ENCODE measurements at regions not wholly inside any gene's neighbourhood (a gene's known extent, or its start where the extent isn't known, plus 50 kb on each side); places are given as distances from the start of the nearest gene placed in this dataset.

DNA sequence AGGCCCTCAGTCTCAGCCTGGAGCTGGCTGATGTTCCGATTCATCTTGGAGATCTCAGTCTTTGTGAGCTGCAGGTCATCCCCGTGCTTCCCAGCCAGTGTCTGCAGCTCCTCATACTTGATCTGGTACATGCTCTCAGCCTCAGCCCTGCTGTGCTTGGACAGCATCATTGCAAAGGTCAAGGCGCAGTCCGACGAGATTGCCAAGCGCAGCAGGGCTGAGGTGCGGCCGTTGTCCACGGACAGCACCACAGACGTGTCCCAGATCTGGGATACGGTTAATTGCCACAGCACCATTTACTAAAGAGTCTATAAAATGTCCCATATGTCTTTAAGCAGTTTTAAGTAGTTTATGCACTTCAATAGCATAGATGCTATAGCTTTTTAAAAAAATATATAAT lies 965.7 kb downstream of the FSCB start:
- H3K36me3 ChIP-seq (ENCODE audit: control insufficient read depth in 2 of 2, insufficient read depth in 2 of 2, low read length in 1 of 2): no peaks in the 10 kb centered on the region
- H3K9me3 ChIP-seq (ENCODE audit: control insufficient read depth in 2 of 2, insufficient read depth in 1 of 2, low read depth in 1 of 2, low read length in 1 of 2): peaks cover 2 to 8% of the 10 kb centered on the region in 2 donors
- H3K27ac ChIP-seq (ENCODE audit: low read depth in 2 of 2, low read length in 1 of 2): no peak overlapping the region
- H3K27me3 ChIP-seq (ENCODE audit: control insufficient read depth in 1 of 2, insufficient read depth in 2 of 2, low read length in 2 of 2): no peaks in the 10 kb centered on the region
- H3K4me1 ChIP-seq (ENCODE audit: control insufficient read depth in 2 of 2, insufficient read depth in 2 of 2, low read length in 1 of 2): no peaks in the 10 kb centered on the region
- 90 to 92% methylated on average over 11 of the region's 11 CpGs for WGBS, 2 donors
- H3K4me3 ChIP-seq (ENCODE audit: low read depth in 1 of 2, low read length in 2 of 2): no peak overlapping the region

DNA sequence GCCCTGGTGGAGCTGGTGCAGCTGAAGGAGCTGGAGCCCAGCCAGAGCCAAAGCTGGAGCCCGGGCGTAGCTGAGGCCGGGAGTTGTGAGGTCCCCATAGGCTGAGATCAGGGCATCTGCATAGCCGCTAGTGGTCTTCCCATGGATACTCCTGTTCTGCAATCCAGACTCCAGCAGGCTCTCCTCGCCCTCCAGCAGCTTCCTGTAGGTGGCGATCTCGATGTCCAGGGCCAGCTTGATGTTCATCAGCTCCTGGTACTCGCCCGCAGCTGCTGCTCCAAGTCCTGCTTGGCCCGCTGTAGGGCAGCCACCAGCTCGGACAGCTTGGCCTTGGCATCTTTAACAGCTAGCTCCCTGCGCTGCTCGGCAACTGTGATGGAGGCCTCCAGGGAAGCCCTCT lies 966.1 kb downstream of the FSCB start:
- Histone ChIP-seq H3K27ac (ENCODE audit: low read depth in 2 of 2, low read length in 1 of 2) (no peak overlapping the region), H3K9me3 (ENCODE audit: control insufficient read depth in 2 of 2, insufficient read depth in 1 of 2, low read depth in 1 of 2, low read length in 1 of 2) (peaks cover 2 to 8% of the 10 kb centered on the region in 2 donors), H3K4me3 (ENCODE audit: low read depth in 1 of 2, low read length in 2 of 2) (no peak overlapping the region), H3K4me1 (ENCODE audit: control insufficient read depth in 2 of 2, insufficient read depth in 2 of 2, low read length in 1 of 2) (no peaks in the 10 kb centered on the region), H3K27me3 (ENCODE audit: control insufficient read depth in 1 of 2, insufficient read depth in 2 of 2, low read length in 2 of 2) (no peaks in the 10 kb centered on the region), H3K36me3 (ENCODE audit: control insufficient read depth in 2 of 2, insufficient read depth in 2 of 2, low read length in 1 of 2) (no peaks in the 10 kb centered on the region)
- WGBS, 2 donors: 82 to 90% methylated on average over 13 of the region's 13 CpGs

GRCh38 chr14:43539210-43539609 lies 967.9 kb downstream of the FSCB start:
- no peak overlapping the region for H3K27ac ChIP-seq (ENCODE audit: low read depth in 2 of 2, low read length in 1 of 2)
- H3K9me3 ChIP-seq (ENCODE audit: control insufficient read depth in 2 of 2, insufficient read depth in 1 of 2, low read depth in 1 of 2, low read length in 1 of 2): peaks cover 4 to 8% of the 10 kb centered on the region in 2 donors
- no peak overlapping the region for H3K4me3 ChIP-seq (ENCODE audit: low read depth in 1 of 2, low read length in 2 of 2)
- no peaks in the 10 kb centered on the region for H3K27me3 ChIP-seq (ENCODE audit: control insufficient read depth in 1 of 2, insufficient read depth in 2 of 2, low read length in 2 of 2)
- no peaks in the 10 kb centered on the region for H3K36me3 ChIP-seq (ENCODE audit: control insufficient read depth in 2 of 2, insufficient read depth in 2 of 2, low read length in 1 of 2)
- 24 to 28% methylated on average over 6 of the region's 6 CpGs for WGBS, 2 donors
- H3K4me1 ChIP-seq (ENCODE audit: control insufficient read depth in 2 of 2, insufficient read depth in 2 of 2, low read length in 1 of 2): no peaks in the 10 kb centered on the region

- H3K9me3 ChIP-seq (ENCODE audit: control insufficient read depth in 2 of 2, insufficient read depth in 1 of 2, low read depth in 1 of 2, low read length in 1 of 2): peaks cover 6 to 9% of the 10 kb centered on the region in 2 donors
- WGBS, 2 donors: 88 to 92% methylated on average over 18 of the region's 18 CpGs
- H3K4me1 ChIP-seq (ENCODE audit: control insufficient read depth in 2 of 2, insufficient read depth in 2 of 2, low read length in 1 of 2): no peaks in the 10 kb centered on the region
- no peaks in the 10 kb centered on the region for H3K36me3 ChIP-seq (ENCODE audit: control insufficient read depth in 2 of 2, insufficient read depth in 2 of 2, low read length in 1 of 2)
- H3K27me3 ChIP-seq (ENCODE audit: control insufficient read depth in 1 of 2, insufficient read depth in 2 of 2, low read length in 2 of 2): no peaks in the 10 kb centered on the region
- H3K4me3 ChIP-seq (ENCODE audit: low read depth in 1 of 2, low read length in 2 of 2): no peak overlapping the region
- no peak overlapping the region for H3K27ac ChIP-seq (ENCODE audit: low read depth in 2 of 2, low read length in 1 of 2)
Measured at GRCh38 chr14:43535231-43535838, 971.7 kb downstream of the FSCB start.

DNA sequence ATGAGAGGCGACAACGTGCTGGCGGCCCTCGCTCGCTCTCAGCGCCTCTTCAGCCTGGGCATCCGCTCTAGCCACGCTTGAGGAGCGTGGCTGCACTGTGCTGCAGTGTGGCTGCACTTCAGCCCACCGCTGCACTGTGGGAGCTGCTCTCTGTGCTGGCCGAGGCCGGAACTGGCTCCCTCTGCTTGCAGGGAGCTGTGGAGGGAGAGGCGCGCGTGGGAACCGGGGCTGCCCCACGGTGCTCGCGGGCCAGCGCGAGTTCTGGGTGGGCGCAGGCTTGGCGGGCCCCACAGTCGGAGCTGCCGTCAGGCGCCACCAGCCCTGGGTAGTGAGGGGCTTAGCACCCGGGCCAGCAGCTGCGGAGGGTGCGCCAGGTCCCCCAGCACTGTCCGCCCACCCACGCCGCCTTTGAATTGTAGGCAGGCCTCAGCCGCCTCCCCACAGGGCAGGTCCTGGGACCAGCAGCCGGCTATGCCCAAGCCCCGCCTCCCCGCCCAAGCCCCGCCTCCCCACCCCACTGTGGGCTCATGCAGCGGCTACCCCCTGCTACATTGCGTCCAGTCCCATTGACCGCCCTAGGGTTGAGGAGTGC lies 974.2 kb downstream of the FSCB start:
- Histone ChIP-seq H3K27me3 (ENCODE audit: control insufficient read depth in 1 of 2, insufficient read depth in 2 of 2, low read length in 2 of 2) (no peaks in the 10 kb centered on the region), H3K4me3 (ENCODE audit: low read depth in 1 of 2, low read length in 2 of 2) (no peak overlapping the region), H3K4me1 (ENCODE audit: control insufficient read depth in 2 of 2, insufficient read depth in 2 of 2, low read length in 1 of 2) (no peaks in the 10 kb centered on the region), H3K9me3 (ENCODE audit: control insufficient read depth in 2 of 2, insufficient read depth in 1 of 2, low read depth in 1 of 2, low read length in 1 of 2) (peaks cover 6 to 9% of the 10 kb centered on the region in 2 donors), H3K27ac (ENCODE audit: low read depth in 2 of 2, low read length in 1 of 2) (no peak overlapping the region), H3K36me3 (ENCODE audit: control insufficient read depth in 2 of 2, insufficient read depth in 2 of 2, low read length in 1 of 2) (no peaks in the 10 kb centered on the region)
- 93% methylated on average over 34 to 40 of the region's 40 CpGs for WGBS, 2 donors

DNA sequence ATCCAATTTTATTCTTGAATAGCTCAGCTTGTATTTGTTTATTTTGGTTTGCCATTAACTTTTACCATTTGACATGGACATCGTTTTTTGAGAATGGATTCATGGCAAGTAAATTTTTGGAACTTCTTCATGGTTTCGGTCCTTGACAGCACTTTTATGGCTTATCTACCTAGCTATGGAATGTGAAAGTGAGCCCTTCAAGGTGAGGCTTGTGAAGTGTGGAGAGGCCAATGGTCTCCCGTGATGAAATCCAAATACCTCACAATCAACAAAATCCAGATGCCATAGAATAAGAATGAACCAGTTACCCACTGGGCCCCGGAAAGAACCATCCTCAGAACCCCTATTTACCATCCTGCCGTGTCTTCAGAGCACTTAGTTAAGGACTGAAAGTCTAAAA lies 978.8 kb downstream of the FSCB start:
- 77 to 79% methylated on average over 5 of the region's 5 CpGs for WGBS, 2 donors
- Histone ChIP-seq H3K4me3 (ENCODE audit: low read depth in 1 of 2, low read length in 2 of 2) (no peak overlapping the region), H3K36me3 (ENCODE audit: control insufficient read depth in 2 of 2, insufficient read depth in 2 of 2, low read length in 1 of 2) (no peaks in the 10 kb centered on the region), H3K27me3 (ENCODE audit: control insufficient read depth in 1 of 2, insufficient read depth in 2 of 2, low read length in 2 of 2) (no peaks in the 10 kb centered on the region), H3K27ac (ENCODE audit: low read depth in 2 of 2, low read length in 1 of 2) (no peak overlapping the region), H3K4me1 (ENCODE audit: control insufficient read depth in 2 of 2, insufficient read depth in 2 of 2, low read length in 1 of 2) (no peaks in the 10 kb centered on the region), H3K9me3 (ENCODE audit: control insufficient read depth in 2 of 2, insufficient read depth in 1 of 2, low read depth in 1 of 2, low read length in 1 of 2) (peaks cover 6% of the 10 kb centered on the region in 2 donors)

GRCh38 chr14:43525658-43526057 lies 981.4 kb downstream of the FSCB start:
- Histone ChIP-seq H3K27me3 (ENCODE audit: control insufficient read depth in 1 of 2, insufficient read depth in 2 of 2, low read length in 2 of 2) (no peaks in the 10 kb centered on the region), H3K4me3 (ENCODE audit: low read depth in 1 of 2, low read length in 2 of 2) (no peak overlapping the region), H3K4me1 (ENCODE audit: control insufficient read depth in 2 of 2, insufficient read depth in 2 of 2, low read length in 1 of 2) (no peaks in the 10 kb centered on the region), H3K27ac (ENCODE audit: low read depth in 2 of 2, low read length in 1 of 2) (no peak overlapping the region), H3K36me3 (ENCODE audit: control insufficient read depth in 2 of 2, insufficient read depth in 2 of 2, low read length in 1 of 2) (no peaks in the 10 kb centered on the region), H3K9me3 (ENCODE audit: control insufficient read depth in 2 of 2, insufficient read depth in 1 of 2, low read depth in 1 of 2, low read length in 1 of 2) (no peaks in the 10 kb centered on the region)
- WGBS, 2 donors: 7 to 23% methylated on average over 1 of the region's 1 CpG

DNA sequence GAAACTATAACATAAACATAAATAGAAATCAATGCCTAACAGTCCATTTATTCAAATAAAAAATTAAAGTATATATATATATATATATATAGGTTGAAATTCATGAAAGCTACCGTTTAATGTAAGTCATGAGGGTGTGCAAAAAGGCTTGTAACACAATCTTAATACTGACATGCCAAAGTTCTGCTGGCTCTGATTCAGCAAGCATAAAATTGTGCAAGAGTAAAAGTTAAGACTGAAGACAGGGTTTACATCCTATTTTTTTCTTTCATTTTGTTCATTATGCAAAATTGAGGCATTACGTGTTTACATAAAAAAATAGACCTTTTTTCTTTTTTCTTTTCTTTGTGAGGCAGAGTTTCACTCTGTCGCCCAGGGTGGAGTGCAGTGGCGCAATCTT lies 984.2 kb downstream of the FSCB start:
- no peaks in the 10 kb centered on the region for H3K36me3 ChIP-seq (ENCODE audit: control insufficient read depth in 2 of 2, insufficient read depth in 2 of 2, low read length in 1 of 2)
- no peaks in the 10 kb centered on the region for H3K4me1 ChIP-seq (ENCODE audit: control insufficient read depth in 2 of 2, insufficient read depth in 2 of 2, low read length in 1 of 2)
- no peaks in the 10 kb centered on the region for H3K27me3 ChIP-seq (ENCODE audit: control insufficient read depth in 1 of 2, insufficient read depth in 2 of 2, low read length in 2 of 2)
- no peak overlapping the region for H3K27ac ChIP-seq (ENCODE audit: low read depth in 2 of 2, low read length in 1 of 2)
- H3K9me3 ChIP-seq (ENCODE audit: control insufficient read depth in 2 of 2, insufficient read depth in 1 of 2, low read depth in 1 of 2, low read length in 1 of 2): no peaks in the 10 kb centered on the region
- no peak overlapping the region for H3K4me3 ChIP-seq (ENCODE audit: low read depth in 1 of 2, low read length in 2 of 2)
- WGBS, 2 donors: 87 to 89% methylated on average over 4 of the region's 4 CpGs

DNA sequence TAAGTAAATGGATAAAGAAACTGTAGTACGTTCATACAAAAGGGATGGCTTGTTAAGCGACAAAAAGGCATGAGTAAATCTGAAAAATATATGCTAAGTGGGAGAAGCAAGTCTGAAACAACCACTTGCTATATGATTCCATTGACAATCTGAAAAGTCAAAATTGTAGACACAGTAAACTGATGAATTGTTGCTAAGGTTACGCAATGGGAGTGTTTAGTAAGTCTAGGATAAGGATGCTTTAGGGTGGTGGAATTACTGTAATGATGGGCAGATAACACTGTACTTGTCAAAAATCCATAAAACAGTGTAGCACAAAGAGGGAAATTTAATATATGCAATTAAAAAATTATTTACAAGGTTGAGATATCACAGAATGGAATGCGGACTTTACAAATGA lies 984.9 kb downstream of the FSCB start:
- H3K27me3 ChIP-seq (ENCODE audit: control insufficient read depth in 1 of 2, insufficient read depth in 2 of 2, low read length in 2 of 2): no peaks in the 10 kb centered on the region
- 87 to 90% methylated on average over 4 of the region's 4 CpGs for WGBS, 2 donors

DNA sequence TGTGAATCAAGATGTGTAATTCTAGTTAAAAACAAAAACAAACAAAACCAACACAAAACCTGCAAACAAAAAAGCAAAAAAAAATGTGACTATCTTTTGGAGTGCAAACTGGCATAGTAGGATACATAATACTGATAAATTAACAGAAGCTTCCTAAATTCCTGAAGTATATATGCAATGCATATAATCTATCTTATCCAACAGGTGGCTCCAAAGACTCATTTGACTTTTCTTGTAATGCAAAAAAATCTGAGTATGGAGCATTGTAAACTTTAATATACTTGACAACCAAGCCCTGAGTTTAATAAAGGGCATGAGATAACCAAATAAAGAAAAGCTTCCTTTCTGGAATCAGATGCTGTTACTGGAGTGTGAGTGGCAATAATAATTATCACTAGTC lies 1003.6 kb downstream of the FSCB start:
- H3K36me3 ChIP-seq (ENCODE audit: control insufficient read depth in 2 of 2, insufficient read depth in 2 of 2, low read length in 1 of 2): no peaks in the 10 kb centered on the region
- no peak overlapping the region for H3K27ac ChIP-seq (ENCODE audit: low read depth in 2 of 2, low read length in 1 of 2)
- H3K27me3 ChIP-seq (ENCODE audit: control insufficient read depth in 1 of 2, insufficient read depth in 2 of 2, low read length in 2 of 2): no peaks in the 10 kb centered on the region
- H3K4me3 ChIP-seq (ENCODE audit: low read depth in 1 of 2, low read length in 2 of 2): no peak overlapping the region
- no peaks in the 10 kb centered on the region for H3K9me3 ChIP-seq (ENCODE audit: control insufficient read depth in 2 of 2, insufficient read depth in 1 of 2, low read depth in 1 of 2, low read length in 1 of 2)
- no peaks in the 10 kb centered on the region for H3K4me1 ChIP-seq (ENCODE audit: control insufficient read depth in 2 of 2, insufficient read depth in 2 of 2, low read length in 1 of 2)

More for the DNA sequence above, 984.9 kb downstream of the FSCB start:
- H3K4me3 ChIP-seq (ENCODE audit: low read depth in 1 of 2, low read length in 2 of 2): no peak overlapping the region
- no peak overlapping the region for H3K27ac ChIP-seq (ENCODE audit: low read depth in 2 of 2, low read length in 1 of 2)
- no peaks in the 10 kb centered on the region for H3K36me3 ChIP-seq (ENCODE audit: control insufficient read depth in 2 of 2, insufficient read depth in 2 of 2, low read length in 1 of 2)
- no peaks in the 10 kb centered on the region for H3K4me1 ChIP-seq (ENCODE audit: control insufficient read depth in 2 of 2, insufficient read depth in 2 of 2, low read length in 1 of 2)
- no peaks in the 10 kb centered on the region for H3K9me3 ChIP-seq (ENCODE audit: control insufficient read depth in 2 of 2, insufficient read depth in 1 of 2, low read depth in 1 of 2, low read length in 1 of 2)

Measured in esophagus (tissue), 2 donors.